Thoracic aorta (tissue), 2 donors: ENCODE measurements at regions not wholly inside any gene's neighbourhood (a gene's known extent, or its start where the extent isn't known, plus 50 kb on each side); places are given as distances from the start of the nearest gene placed in this dataset.
"Not testable (repeated sequence)": the region's sequence is repeated elsewhere in the genome, so short reads cannot be mapped to it uniquely, and the experiment has no call there.

Experiments
- ATAC-seq: fragments of 150-250 bp; one replicate; pipeline ENCODE4 v1.8.0; 2017; ENCODE audit warnings: low read depth; ENCODE audit not compliant: insufficient number of reproducible peaks, low FRiP score
- DNase-seq: peaks from one replicate; pipeline ENCODE4 v3.0.0-alpha.2; 2020; ENCODE audit warnings: low spot score
- H3K27ac ChIP-seq, 2 donors: fragments of 200-600 bp; sonication (generic); 1 replicate in 1 of 2; 2 replicates in 1 of 2; pipeline ENCODE4 v1.5.1; 2016; ENCODE audit warnings: mild to moderate bottlenecking in 2 of 2, moderate library complexity in 2 of 2
- H3K27me3 ChIP-seq: fragments of 200-600 bp; sonication (generic); replicated peaks from 2 replicates; pipeline ENCODE4 v1.6.0; 2016; ENCODE audit warnings: mild to moderate bottlenecking; ENCODE audit not compliant: insufficient read depth
- H3K36me3 ChIP-seq: fragments of 200-600 bp; sonication (generic); one replicate; pipeline ENCODE4 v1.5.1; 2016
- H3K4me1 ChIP-seq, 2 donors: fragments of 200-600 bp; sonication (generic); 1 replicate in 1 of 2; 2 replicates in 1 of 2; pipeline versions ENCODE4 v1.5.1 to v1.6.0; 2016; ENCODE audit warnings: low read depth in 2 of 2, mild to moderate bottlenecking in 1 of 2; ENCODE audit not compliant: control insufficient read depth in 1 of 2
- H3K4me3 ChIP-seq: fragments of 200-600 bp; sonication (generic); 2 replicates; pipeline ENCODE4 v1.5.1; 2016; ENCODE audit warnings: mild to moderate bottlenecking
- H3K9me3 ChIP-seq: fragments of 200-600 bp; sonication (generic); 2 replicates; pipeline ENCODE4 v1.5.1; 2016
- TF ChIP-seq, protein P1 (sequence below): fragments of 200-600 bp; sonication (generic); IDR thresholded peaks from one replicate; pipeline ENCODE4 v1.5.1; 2019; ENCODE audit warnings: antibody characterized with exemption

DNA sequence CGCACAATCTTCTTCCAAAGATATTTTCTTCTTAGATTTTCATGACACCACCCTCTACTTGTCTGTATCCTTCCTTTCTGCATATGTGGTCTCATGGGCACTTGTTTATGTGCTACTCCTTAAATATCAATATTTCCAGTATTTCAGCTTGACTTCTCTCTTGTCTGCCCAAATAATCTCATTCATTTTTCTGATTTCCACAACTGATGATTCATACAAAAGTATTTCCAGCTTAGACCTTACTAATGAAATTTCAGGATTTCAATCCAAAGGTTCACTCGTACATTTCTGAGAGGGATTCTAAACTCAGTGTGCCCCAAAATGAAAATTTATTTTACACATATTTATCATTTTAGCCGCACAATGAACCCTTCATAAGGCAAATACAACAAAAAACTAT, 928.9 kb upstream of the C9orf72 start:
- Histone ChIP-seq H3K4me3 (no peak overlapping the region), H3K4me1 (no peaks in the 10 kb centered on the region), H3K27me3 (no peaks in the 10 kb centered on the region), H3K36me3 (no peaks in the 10 kb centered on the region), H3K27ac (no peak overlapping the region), H3K9me3 (no peaks in the 10 kb centered on the region)
- TF ChIP-seq, protein P1, sequence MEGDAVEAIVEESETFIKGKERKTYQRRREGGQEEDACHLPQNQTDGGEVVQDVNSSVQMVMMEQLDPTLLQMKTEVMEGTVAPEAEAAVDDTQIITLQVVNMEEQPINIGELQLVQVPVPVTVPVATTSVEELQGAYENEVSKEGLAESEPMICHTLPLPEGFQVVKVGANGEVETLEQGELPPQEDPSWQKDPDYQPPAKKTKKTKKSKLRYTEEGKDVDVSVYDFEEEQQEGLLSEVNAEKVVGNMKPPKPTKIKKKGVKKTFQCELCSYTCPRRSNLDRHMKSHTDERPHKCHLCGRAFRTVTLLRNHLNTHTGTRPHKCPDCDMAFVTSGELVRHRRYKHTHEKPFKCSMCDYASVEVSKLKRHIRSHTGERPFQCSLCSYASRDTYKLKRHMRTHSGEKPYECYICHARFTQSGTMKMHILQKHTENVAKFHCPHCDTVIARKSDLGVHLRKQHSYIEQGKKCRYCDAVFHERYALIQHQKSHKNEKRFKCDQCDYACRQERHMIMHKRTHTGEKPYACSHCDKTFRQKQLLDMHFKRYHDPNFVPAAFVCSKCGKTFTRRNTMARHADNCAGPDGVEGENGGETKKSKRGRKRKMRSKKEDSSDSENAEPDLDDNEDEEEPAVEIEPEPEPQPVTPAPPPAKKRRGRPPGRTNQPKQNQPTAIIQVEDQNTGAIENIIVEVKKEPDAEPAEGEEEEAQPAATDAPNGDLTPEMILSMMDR = no peak
- DNase-seq (no peak), ATAC-seq (no peak)

DNA sequence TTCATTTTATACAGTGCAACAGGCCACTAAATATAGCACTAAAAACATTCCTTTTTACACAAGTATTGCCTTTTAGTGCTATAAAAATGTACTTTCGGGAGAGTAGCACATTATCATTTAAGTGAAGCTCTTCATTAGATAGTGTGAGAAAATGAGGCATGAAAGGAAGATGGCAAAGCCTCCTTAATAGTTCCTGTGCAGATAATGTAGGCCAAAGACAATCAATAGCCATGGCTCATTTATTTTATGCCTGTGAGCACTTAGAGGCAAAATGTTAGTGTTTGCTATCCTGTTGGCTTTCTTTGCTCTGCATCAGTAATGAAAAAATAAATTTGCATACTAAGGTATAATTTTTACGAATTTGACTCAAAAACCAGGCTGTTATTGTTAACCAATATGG, 929.5 kb upstream of the C9orf72 start:
- ATAC-seq (no peak), DNase-seq (no peak)
- no peaks in the 10 kb centered on the region for H3K36me3 ChIP-seq
- no peaks in the 10 kb centered on the region for H3K4me1 ChIP-seq
- no peaks in the 10 kb centered on the region for H3K27me3 ChIP-seq
- no peaks in the 10 kb centered on the region for H3K9me3 ChIP-seq
- no peak overlapping the region for H3K27ac ChIP-seq
- TF ChIP-seq, protein P1 = no peak
- H3K4me3 ChIP-seq = no peak overlapping the region

DNA sequence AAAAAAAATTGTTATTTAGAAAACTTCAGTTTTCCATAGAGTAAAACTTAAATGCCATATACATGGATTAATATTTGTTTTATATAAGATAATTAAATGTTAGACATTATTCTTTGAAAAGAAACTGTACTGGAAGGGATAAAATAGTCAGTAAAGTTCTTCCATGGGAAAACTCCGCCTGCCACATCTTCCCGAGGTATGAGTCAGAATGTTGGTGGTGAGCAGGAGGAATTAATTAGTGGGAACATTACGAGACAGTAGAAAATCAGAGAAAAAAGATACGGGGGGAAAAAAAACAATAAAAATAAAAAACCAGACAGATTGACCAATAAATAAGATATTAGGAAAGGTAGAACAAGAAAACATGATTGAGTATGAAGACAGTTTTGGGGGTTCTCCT, 930.3 kb upstream of the C9orf72 start:
- TF ChIP-seq, protein P1 = no peak
- no peak for DNase-seq
- Histone ChIP-seq H3K4me3 (no peak overlapping the region), H3K27me3 (no peaks in the 10 kb centered on the region), H3K27ac (no peak overlapping the region), H3K9me3 (no peaks in the 10 kb centered on the region), H3K4me1 (no peaks in the 10 kb centered on the region), H3K36me3 (no peaks in the 10 kb centered on the region)
- no peak for ATAC-seq

DNA sequence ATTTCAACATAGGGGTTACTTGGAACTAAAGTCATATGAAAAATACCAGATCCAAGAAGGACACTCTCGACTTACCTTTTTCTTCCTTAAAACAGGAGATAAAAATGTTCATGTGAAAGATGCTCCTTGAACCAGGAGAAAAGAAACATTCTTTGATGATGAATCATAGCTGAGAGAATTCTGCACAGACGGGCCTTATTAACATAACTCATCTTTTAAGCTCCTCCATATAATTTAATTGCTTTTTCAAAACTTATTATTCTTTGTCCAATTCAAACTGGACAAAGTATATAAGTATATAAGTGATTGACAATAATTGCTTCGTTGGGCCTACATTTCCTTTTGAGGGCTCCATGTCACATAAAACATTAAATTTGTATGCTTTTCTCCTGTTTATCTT, 945.2 kb upstream of the C9orf72 start:
- no peaks in the 10 kb centered on the region for H3K36me3 ChIP-seq
- no peaks in the 10 kb centered on the region for H3K27me3 ChIP-seq
- no peak overlapping the region for H3K27ac ChIP-seq
- no peaks in the 10 kb centered on the region for H3K4me1 ChIP-seq
- no peak overlapping the region for H3K4me3 ChIP-seq
- ATAC-seq = no peak
- no peak for DNase-seq
- no peaks in the 10 kb centered on the region for H3K9me3 ChIP-seq
- TF ChIP-seq, protein P1 = no peak

DNA sequence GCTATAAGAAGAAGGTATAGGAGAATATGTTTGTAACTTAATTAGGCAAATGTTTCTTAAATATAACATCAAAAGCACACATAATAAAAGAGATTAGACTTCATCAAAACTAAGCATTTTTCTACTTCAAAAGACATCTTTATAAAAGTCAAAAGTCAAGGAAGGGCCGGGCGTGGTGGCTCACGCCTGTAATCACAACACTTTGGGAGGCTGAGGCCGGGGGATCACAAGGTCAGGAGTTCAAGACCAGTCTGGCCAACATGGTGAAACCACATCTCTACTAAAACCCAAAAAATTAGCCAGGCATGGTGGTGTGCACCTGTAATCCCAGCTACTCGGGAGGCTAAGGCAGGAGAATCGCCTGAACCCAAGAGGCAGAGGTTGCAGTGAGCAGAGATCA, 951.0 kb upstream of the C9orf72 start:
- H3K36me3 ChIP-seq, H3K4me1 ChIP-seq, H3K27me3 ChIP-seq, ATAC-seq, H3K27ac ChIP-seq, DNase-seq, H3K9me3 ChIP-seq, H3K4me3 ChIP-seq: not testable (repeated sequence)

DNA sequence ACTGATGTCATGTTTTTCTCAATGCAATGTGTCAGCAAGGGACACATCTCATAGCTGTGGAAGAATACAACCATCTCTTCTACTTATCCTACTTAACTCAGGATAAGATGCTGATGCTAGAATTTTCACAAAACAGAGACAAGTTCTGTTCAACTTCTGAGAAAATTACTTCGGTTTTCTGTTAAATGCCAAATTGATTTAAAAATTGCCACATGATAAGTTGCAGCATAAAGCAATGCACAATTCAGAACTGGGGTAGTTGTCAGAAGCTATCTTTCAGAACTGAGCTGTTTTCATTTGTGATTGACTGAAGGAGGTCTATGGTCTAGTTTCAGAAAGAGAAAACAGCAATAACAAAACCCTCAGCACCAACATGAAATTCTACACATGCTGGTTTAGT, 954.8 kb upstream of the C9orf72 start:
- Histone ChIP-seq H3K36me3 (no peaks in the 10 kb centered on the region), H3K27ac (no peak overlapping the region), H3K4me3 (no peak overlapping the region), H3K4me1 (no peaks in the 10 kb centered on the region), H3K9me3 (no peaks in the 10 kb centered on the region), H3K27me3 (no peaks in the 10 kb centered on the region)
- ATAC-seq (no peak), DNase-seq (no peak)
- TF ChIP-seq, protein P1 = no peak
